ENCODE measurements at regions not wholly inside any gene's neighbourhood (a gene's known extent, or its start where the extent isn't known, plus 50 kb on each side); places are given as distances from the start of the nearest gene placed in this dataset.

- Mint-ChIP-seq H3K4me3 (no peak overlapping the region), H3K27ac (no peak overlapping the region), H3K4me1 (no peaks in the 10 kb centered on the region), H3K36me3 (no peaks in the 10 kb centered on the region), H3K27me3 (ENCODE audit: low read depth in 2 of 2) (no peaks in the 10 kb centered on the region), H3K9me3 (peaks cover 16 to 28% of the 10 kb centered on the region in 2 donors)
- ATAC-seq: no peak
- intact Hi-C loops (cut with micrococcal nuclease): no loop called here
- Histone ChIP-seq H3K4me3 (ENCODE audit: low read length) (no peak overlapping the region), H3K27ac (ENCODE audit: low read length) (no peak overlapping the region), H3K4me1 (ENCODE audit: control insufficient read depth, insufficient read depth, low read length) (no peaks in the 10 kb centered on the region), H3K27me3 (ENCODE audit: control insufficient read depth, insufficient read depth, low read length) (no peaks in the 10 kb centered on the region), H3K36me3 (ENCODE audit: control insufficient read depth, insufficient read depth, low read length) (no peaks in the 10 kb centered on the region), H3K9me3 (ENCODE audit: control insufficient read depth, insufficient read depth, low read length) (peaks cover 10% of the 10 kb centered on the region)
- no peak for TF ChIP-seq CTCF (IDR thresholded peaks at IDR 0.05)
- DNase-seq: no peak
- WGBS (ENCODE audit: insufficient coverage): 83% methylated on average over 2 of the region's 2 CpGs
Measured at GRCh38 chr16:63100082-63100481, 1063.8 kb upstream of the CDH8 start.

GRCh38 chr16:63096857-63097256 lies 1060.6 kb upstream of the CDH8 start:
- ATAC-seq: no peak
- no peaks in the 10 kb centered on the region for H3K36me3 ChIP-seq (ENCODE audit: control insufficient read depth, insufficient read depth, low read length)
- no peak overlapping the region for H3K27ac Mint-ChIP-seq
- H3K4me3 ChIP-seq (ENCODE audit: low read length): no peak overlapping the region
- no peaks in the 10 kb centered on the region for H3K4me1 Mint-ChIP-seq
- no peaks in the 10 kb centered on the region for H3K27me3 ChIP-seq (ENCODE audit: control insufficient read depth, insufficient read depth, low read length)
- no peak for DNase-seq
- H3K4me3 Mint-ChIP-seq: no peak overlapping the region
- TF ChIP-seq CTCF (IDR thresholded peaks at IDR 0.05): no peak
- peaks cover 15 to 24% of the 10 kb centered on the region in 2 donors for H3K9me3 Mint-ChIP-seq
- no peak overlapping the region for H3K27ac ChIP-seq (ENCODE audit: low read length)
- WGBS (ENCODE audit: insufficient coverage): 87% methylated on average over 4 of the region's 5 CpGs
- H3K27me3 Mint-ChIP-seq (ENCODE audit: low read depth in 2 of 2): no peaks in the 10 kb centered on the region
- H3K9me3 ChIP-seq (ENCODE audit: control insufficient read depth, insufficient read depth, low read length): peaks cover 10% of the 10 kb centered on the region
- H3K4me1 ChIP-seq (ENCODE audit: control insufficient read depth, insufficient read depth, low read length): no peaks in the 10 kb centered on the region
- intact Hi-C loops (cut with micrococcal nuclease): no loop called here
- no peaks in the 10 kb centered on the region for H3K36me3 Mint-ChIP-seq

DNA sequence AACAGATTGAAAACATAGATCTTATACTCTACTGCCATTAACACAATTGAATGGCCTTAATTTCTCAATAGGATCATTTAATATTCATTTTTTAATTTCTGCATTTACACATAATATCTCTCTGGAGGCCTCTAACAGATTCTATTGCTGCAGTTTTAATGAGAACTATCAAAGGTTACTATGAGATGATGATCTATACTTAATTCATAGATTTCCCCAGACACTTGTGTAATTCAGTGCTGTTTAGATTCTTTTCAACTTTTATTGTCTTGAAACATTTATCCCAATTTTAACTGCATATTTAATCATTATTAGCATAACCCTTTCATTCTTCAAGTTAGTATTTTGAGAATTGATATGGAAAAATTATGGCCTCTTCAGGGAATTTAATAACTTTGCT lies 1056.5 kb upstream of the CDH8 start:
- no peak for ATAC-seq
- H3K9me3 Mint-ChIP-seq: peaks cover 22 to 24% of the 10 kb centered on the region in 2 donors
- no peak for DNase-seq

More for the DNA sequence above, 1056.5 kb upstream of the CDH8 start:
- Mint-ChIP-seq H3K36me3 (no peaks in the 10 kb centered on the region), H3K27me3 (ENCODE audit: low read depth in 2 of 2) (no peaks in the 10 kb centered on the region), H3K4me1 (no peaks in the 10 kb centered on the region), H3K27ac (no peak overlapping the region), H3K4me3 (no peak overlapping the region)
- H3K4me3 ChIP-seq (ENCODE audit: low read length): no peak overlapping the region
- H3K27ac ChIP-seq (ENCODE audit: low read length): no peak overlapping the region
- no peaks in the 10 kb centered on the region for H3K27me3 ChIP-seq (ENCODE audit: control insufficient read depth, insufficient read depth, low read length)
- intact Hi-C loops (cut with micrococcal nuclease): no loop called here
- H3K4me1 ChIP-seq (ENCODE audit: control insufficient read depth, insufficient read depth, low read length): no peaks in the 10 kb centered on the region
- H3K36me3 ChIP-seq (ENCODE audit: control insufficient read depth, insufficient read depth, low read length): no peaks in the 10 kb centered on the region
- peaks cover 3% of the 10 kb centered on the region for H3K9me3 ChIP-seq (ENCODE audit: control insufficient read depth, insufficient read depth, low read length)
- no peak for TF ChIP-seq CTCF (IDR thresholded peaks at IDR 0.05)

Measured in natural killer cell (primary cell).